CD14-positive monocyte (primary cell): ENCODE measurements at regions not wholly inside any gene's neighbourhood (a gene's known extent, or its start where the extent isn't known, plus 50 kb on each side); places are given as distances from the start of the nearest gene placed in this dataset.

Source experiments
- DNase-seq, 3 donors: peaks; one replicate each; pipeline ENCODE4 v3.0.0-alpha.2; 2011 to 2022
- H2AFZ ChIP-seq: 2 replicates; pipeline ENCODE4 v1.6.0; 2012; ENCODE audit warnings: mild to moderate bottlenecking, low read depth, low read length, inconsistent platforms; ENCODE audit not compliant: insufficient read depth, poor library complexity, severe bottlenecking
- H3K27ac ChIP-seq, 2 donors: 1 replicate in 1 of 2; 2 replicates in 1 of 2; pipeline ENCODE4 v1.5.1; 2012 to 2013; ENCODE audit warnings: low read length in 2 of 2, control low read depth in 1 of 2, inconsistent platforms in 1 of 2, low read depth in 1 of 2, mild to moderate bottlenecking in 1 of 2
- H3K27me3 ChIP-seq, 2 donors: one replicate each; pipeline versions ENCODE4 v1.6.0 to v1.6.1; 2011 to 2013; ENCODE audit warnings: low read length in 2 of 2; ENCODE audit not compliant: control insufficient read depth in 2 of 2, insufficient read depth in 2 of 2
- H3K36me3 ChIP-seq, 2 donors: replicated peaks in 1 of 2; 1 replicate in 1 of 2; 2 replicates in 1 of 2; pipeline versions ENCODE4 v1.5.1 to v1.6.1; 2012 to 2013; ENCODE audit warnings: low read length in 2 of 2, control low read depth in 1 of 2, inconsistent platforms in 1 of 2, mild to moderate bottlenecking in 1 of 2; ENCODE audit not compliant: insufficient read depth in 2 of 2, control insufficient read depth in 1 of 2
- H3K4me1 ChIP-seq, 2 donors: 1 replicate in 1 of 2; 2 replicates in 1 of 2; pipeline versions ENCODE4 v1.5.1 to v1.6.1; 2012 to 2013; ENCODE audit warnings: low read length in 2 of 2, control low read depth in 1 of 2, inconsistent platforms in 1 of 2, mild to moderate bottlenecking in 1 of 2, moderate library complexity in 1 of 2; ENCODE audit not compliant: insufficient read depth in 2 of 2, control insufficient read depth in 1 of 2
- H3K4me2 ChIP-seq: replicated peaks from 2 replicates; pipeline ENCODE3; 2012; ENCODE audit warnings: low read length, moderate library complexity, mild to moderate bottlenecking; ENCODE audit not compliant: poor library complexity, severe bottlenecking; ENCODE audit errors: extremely low read depth
- H3K4me3 ChIP-seq, 3 experiments: fragments of 200-600 bp in 1 of 3; sonication (generic) in 1 of 3; replicated peaks in 1 of 3; 1 replicate in 2 of 3; 2 replicates in 1 of 3; pipeline ENCODE4 v1.5.1; 2011 to 2013; ENCODE audit warnings: low read length in 3 of 3, mild to moderate bottlenecking in 3 of 3, control low read depth in 2 of 3, low read depth in 2 of 3, inconsistent platforms in 1 of 3, moderate library complexity in 1 of 3
- H3K79me2 ChIP-seq: 2 replicates; pipeline ENCODE4 v1.6.0; 2012; ENCODE audit warnings: mild to moderate bottlenecking, control low read depth, inconsistent platforms, low read length, moderate library complexity; ENCODE audit not compliant: insufficient read depth
- H3K9ac ChIP-seq: 2 replicates; pipeline ENCODE4 v1.6.0; 2017; ENCODE audit warnings: low read length, mild to moderate bottlenecking; ENCODE audit not compliant: insufficient read depth, poor library complexity, severe bottlenecking
- H3K9me3 ChIP-seq, 2 donors: replicated peaks in 1 of 2; 1 replicate in 1 of 2; 2 replicates in 1 of 2; pipeline versions ENCODE4 v1.5.1 to v1.6.1; 2012 to 2013; ENCODE audit warnings: low read length in 2 of 2, control low read depth in 1 of 2; ENCODE audit not compliant: control insufficient read depth in 1 of 2, insufficient read depth in 1 of 2
- H4K20me1 ChIP-seq: 2 replicates; pipeline ENCODE4 v1.6.0; 2012; ENCODE audit warnings: mild to moderate bottlenecking, low read length, control low read depth, moderate library complexity; ENCODE audit not compliant: insufficient read depth
- H3K27ac Mint-ChIP-seq, 7 donors: one replicate each; pipeline ENCODE4 v1.8.0; 2020; ENCODE audit warnings: mild to moderate bottlenecking in 7 of 7, mixed read lengths in 7 of 7, moderate library complexity in 6 of 7, inconsistent platforms in 2 of 7
- H3K27me3 Mint-ChIP-seq, 3 donors: one replicate each; pipeline ENCODE4 v1.8.0; 2021 to 2022; ENCODE audit warnings: low read depth in 3 of 3, mild to moderate bottlenecking in 3 of 3, mixed read lengths in 3 of 3, moderate library complexity in 3 of 3, inconsistent platforms in 1 of 3
- H3K36me3 Mint-ChIP-seq, 2 donors: one replicate each; pipeline ENCODE4 v1.8.0; 2020; ENCODE audit warnings: mixed read lengths in 2 of 2, inconsistent platforms in 1 of 2, mild to moderate bottlenecking in 1 of 2
- H3K4me1 Mint-ChIP-seq: one replicate; pipeline ENCODE4 v1.8.0; 2020; ENCODE audit warnings: mild to moderate bottlenecking, mixed read lengths
- H3K4me3 Mint-ChIP-seq, 2 donors: one replicate each; pipeline ENCODE4 v1.8.0; 2020; ENCODE audit warnings: mild to moderate bottlenecking in 2 of 2, mixed read lengths in 2 of 2, moderate library complexity in 1 of 2
- H3K9me3 Mint-ChIP-seq, 7 donors: one replicate each; pipeline ENCODE4 v1.8.0; 2020 to 2022; ENCODE audit warnings: mixed read lengths in 7 of 7, mild to moderate bottlenecking in 6 of 7, moderate library complexity in 6 of 7, inconsistent platforms in 2 of 7
- CTCF ChIP-seq: fragments of 200-600 bp; IDR thresholded peaks from one replicate; pipeline ENCODE4 v1.8.0; 2022; ENCODE audit warnings: antibody characterized with exemption, mild to moderate bottlenecking
- WGBS: methylation state at CpG from one replicate; pipeline ENCODE4 v1.1.5; 2013; ENCODE audit warnings: missing lambda C conversion rate; ENCODE audit not compliant: insufficient coverage; 5-methylcytosine and 5-hydroxymethylcytosine counted together
- intact Hi-C, 2 donors: fragments of 100-400 bp; cut with micrococcal nuclease; formaldehyde crosslinking; loops; one replicate each; pipeline versions ENCODE4 v1.15.0 to v1.15.1; 2023

- no peak overlapping the region for H3K27ac Mint-ChIP-seq
- Histone ChIP-seq H3K79me2 (no peaks in the 10 kb centered on the region), H3K4me2 (no peak overlapping the region), H3K9ac (no peak overlapping the region), H2AFZ (no peak overlapping the region), H3K36me3 (no peaks in the 10 kb centered on the region), H3K9me3 (no peaks in the 10 kb centered on the region), H3K4me3 (no peak overlapping the region), H3K4me1 (no peaks in the 10 kb centered on the region), H4K20me1 (no peaks in the 10 kb centered on the region), H3K27ac (no peak overlapping the region), H3K27me3 (no peaks in the 10 kb centered on the region)
- intact Hi-C loops = no loop called here
- peaks cover 0 to 2% (median 0%) of the 10 kb centered on the region in 3 donors for H3K27me3 Mint-ChIP-seq
- no peaks in the 10 kb centered on the region for H3K9me3 Mint-ChIP-seq
- no peak for DNase-seq
- peaks cover 4% of the 10 kb centered on the region for H3K4me1 Mint-ChIP-seq
- H3K36me3 Mint-ChIP-seq = no peaks in the 10 kb centered on the region
- TF ChIP-seq CTCF = no peak
- no peak overlapping the region for H3K4me3 Mint-ChIP-seq
- WGBS = 100% methylated on average over 2 of the region's 4 CpGs
These were observed 343.8 kb downstream of the CYRIA start for GRCh38 chr2:16321872-16322271.

- H3K79me2 ChIP-seq = no peaks in the 10 kb centered on the region
- no peaks in the 10 kb centered on the region for H3K36me3 ChIP-seq
- no peak for DNase-seq
- H4K20me1 ChIP-seq = no peaks in the 10 kb centered on the region
- H3K27me3 Mint-ChIP-seq = peaks cover 0 to 3% (median 2%) of the 10 kb centered on the region in 3 donors
- no peaks in the 10 kb centered on the region for H3K9me3 Mint-ChIP-seq
- no peak overlapping the region for H3K4me2 ChIP-seq
- no peaks in the 10 kb centered on the region for H3K27me3 ChIP-seq
- no peaks in the 10 kb centered on the region for H3K4me1 ChIP-seq
- no peak overlapping the region for H2AFZ ChIP-seq
- H3K4me3 ChIP-seq = no peak overlapping the region
- no peak overlapping the region for H3K27ac ChIP-seq
- H3K4me3 Mint-ChIP-seq = no peak overlapping the region
- no peak overlapping the region for H3K27ac Mint-ChIP-seq
- no peak for TF ChIP-seq CTCF
- no peak overlapping the region for H3K9ac ChIP-seq
- intact Hi-C loops = no loop called here
- 90% methylated on average over 9 of the region's 9 CpGs for WGBS
- H3K4me1 Mint-ChIP-seq = peaks cover 4% of the 10 kb centered on the region
- no peaks in the 10 kb centered on the region for H3K36me3 Mint-ChIP-seq
- H3K9me3 ChIP-seq = no peaks in the 10 kb centered on the region
These were observed 344.4 kb downstream of the CYRIA start for GRCh38 chr2:16321256-16321655.
